HG03457 (cell line): ENCODE measurements at regions not wholly inside any gene's neighbourhood (a gene's known extent, or its start where the extent isn't known, plus 50 kb on each side); places are given as distances from the start of the nearest gene placed in this dataset.

ENCODE experiments used
- ATAC-seq: cut with Tn5 transposase; IDR thresholded peaks from one replicate; pipeline ENCODE4 v1.9.1; 2021; ENCODE audit warnings: moderate number of reproducible peaks; ENCODE audit not compliant: unreplicated experiment

DNA sequence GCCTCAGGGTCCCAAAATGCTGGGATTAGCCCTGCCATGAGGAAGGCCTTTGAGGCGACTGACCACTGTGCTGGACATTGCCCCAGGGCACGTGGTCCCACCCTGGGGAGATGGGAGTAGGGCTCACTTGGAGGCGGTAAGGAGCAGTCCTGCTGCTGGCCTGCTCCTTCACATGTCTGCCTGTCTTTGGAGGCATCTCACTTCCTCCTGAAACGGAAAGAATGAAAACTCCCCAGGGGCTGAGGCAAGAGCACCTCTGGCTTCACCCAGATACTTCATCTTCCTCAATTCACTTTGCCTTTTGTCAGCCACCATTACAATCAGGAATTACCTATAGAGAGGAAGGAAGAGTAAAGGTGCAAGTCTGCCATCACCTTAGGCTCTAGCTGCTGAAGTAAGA, 59.9 kb upstream of the GATA6 start:
- no peak for ATAC-seq

DNA sequence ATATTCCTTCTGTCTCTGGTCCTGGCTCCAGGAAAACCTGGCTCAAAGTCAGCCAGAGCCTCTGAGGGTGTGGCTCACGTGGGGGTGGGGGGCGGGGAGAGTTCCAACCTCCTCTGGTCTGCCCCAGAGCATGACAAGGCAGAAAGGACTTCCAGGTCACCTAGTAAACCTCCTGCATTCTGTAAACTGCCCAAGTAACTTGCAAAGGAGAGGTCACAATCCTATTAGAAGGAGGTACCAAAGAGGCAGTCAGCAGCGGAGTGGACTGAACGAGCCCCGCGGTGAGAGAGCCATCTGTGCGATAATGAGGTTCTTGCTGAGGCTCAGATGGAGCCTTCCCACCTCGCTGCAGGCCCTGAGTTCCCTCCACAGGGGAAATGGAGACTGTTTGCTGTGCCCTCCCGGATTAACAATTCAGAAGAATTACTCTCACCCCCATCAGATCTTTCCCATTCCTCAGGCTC, 58.9 kb upstream of the GATA6 start:
- ATAC-seq = no peak

DNA sequence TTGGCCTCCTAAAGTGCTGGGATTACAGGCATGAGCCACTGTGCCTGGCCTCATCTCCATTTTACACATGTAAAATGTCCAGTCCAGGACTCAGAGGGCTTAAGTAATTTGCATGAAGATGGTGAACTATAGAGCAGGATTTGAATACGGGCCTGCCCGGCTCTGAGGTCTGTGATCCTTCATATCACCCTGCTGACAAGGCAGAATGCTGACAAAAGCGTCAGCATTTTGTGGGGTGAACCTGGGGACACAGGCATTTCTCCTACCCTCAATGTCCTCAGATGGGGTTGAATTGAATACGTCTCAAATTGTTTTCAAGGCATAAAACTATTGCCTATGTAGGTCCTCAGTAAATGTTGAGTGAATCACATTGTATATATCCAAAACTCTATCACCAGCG, 57.2 kb upstream of the GATA6 start:
- no peak for ATAC-seq

DNA sequence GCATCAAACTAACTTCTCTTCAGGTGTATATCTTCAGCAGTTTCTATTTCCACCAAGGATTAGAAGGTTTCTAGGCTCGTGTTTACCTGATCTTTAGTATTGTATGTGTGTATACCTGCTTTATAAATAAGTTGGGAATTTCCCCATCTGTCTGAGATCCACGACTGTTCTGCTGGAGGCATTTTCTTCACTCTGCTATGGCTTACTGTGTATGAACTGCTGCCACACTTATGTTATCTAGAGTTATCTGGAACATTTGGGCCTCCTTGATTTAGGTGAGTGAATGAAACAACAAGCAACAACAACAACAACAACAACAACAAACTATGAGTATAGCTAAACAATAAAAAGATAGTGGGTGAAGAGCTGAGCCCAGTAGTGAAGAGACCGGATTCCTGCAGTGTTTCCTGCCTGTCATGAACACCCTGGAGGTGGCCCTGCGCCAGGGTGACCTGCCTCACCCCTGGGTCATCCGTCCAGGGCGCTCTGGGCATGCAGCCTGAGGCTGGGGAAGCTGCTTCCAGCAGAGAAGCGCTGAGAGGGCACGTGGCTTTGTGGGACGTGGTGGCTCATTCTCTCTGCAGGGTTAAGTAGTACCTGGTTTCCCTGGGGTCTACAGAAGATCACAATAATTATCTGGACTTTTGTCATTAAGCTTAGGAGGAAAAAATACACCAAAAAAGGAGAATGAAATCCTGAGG, 56.1 kb upstream of the GATA6 start:
- ATAC-seq = no peak

DNA sequence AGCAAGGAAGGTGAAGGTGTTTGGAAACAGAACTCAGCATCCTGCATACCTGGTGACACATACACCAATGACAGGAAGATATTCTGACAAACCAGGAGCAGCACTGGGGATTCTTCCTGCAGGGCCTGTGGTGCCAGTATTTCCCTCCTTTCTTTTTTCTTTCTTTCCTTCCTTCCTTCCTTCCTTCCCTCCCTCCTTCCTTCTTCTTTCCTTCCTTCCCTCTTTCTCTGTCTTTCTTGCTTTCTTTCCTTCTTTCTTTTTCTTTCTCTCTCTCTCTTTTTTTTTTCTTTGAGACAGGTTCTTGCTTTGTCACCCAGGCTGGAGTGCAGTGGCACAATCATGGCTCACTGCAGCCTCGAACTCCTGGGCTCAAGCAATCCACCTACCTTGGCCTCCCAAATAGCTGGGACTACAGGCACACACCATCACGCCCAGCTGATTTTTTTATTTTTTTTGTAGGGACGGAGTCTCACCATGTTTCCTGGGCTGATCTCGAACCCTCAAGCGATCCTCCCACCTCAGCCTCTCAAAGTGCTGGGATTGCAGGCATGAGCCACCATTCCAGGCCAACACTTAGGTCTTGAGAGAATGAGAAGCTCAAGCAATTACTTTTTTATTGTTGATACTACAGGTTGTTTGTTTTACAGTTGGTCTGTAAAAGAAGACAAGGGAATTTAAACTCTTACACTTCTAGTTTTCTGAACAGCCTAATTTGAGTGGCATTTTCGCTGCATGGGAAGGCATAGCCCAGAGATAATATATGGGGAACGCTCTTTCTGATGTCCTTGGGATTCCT, 54.7 kb upstream of the GATA6 start:
- ATAC-seq = no peak

DNA sequence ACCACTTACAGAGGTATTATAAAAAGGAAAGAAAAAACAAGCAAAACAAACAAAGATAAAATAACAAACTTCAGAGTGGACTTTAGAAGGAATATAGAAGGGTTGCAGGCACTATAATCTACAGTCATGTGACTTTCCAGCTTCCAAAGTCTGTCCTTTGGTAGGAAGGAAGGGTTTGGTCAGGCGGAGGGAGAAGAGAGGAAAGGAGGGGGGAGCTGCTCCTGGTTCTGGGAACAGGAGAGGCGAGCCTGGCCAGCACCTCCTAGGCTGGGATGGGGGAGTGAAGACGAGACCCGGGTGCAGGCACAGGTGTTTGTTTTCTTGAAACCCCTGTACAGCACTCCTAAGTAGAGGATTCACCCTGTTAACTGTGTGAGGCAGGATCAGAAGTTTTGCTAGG, 53.8 kb upstream of the GATA6 start:
- no peak for ATAC-seq
